ENCODE measurements at regions not wholly inside any gene's neighbourhood (a gene's known extent, or its start where the extent isn't known, plus 50 kb on each side); places are given as distances from the start of the nearest gene placed in this dataset.
"Not testable (repeated sequence)": the region's sequence is repeated elsewhere in the genome, so short reads cannot be mapped to it uniquely, and the experiment has no call there.

- TF ChIP-seq U2AF1 (optimal IDR thresholded peaks at IDR 0.05; ENCODE audit: low read depth, low read length); JUNB (CRISPR knock-in tag; conservative IDR thresholded peaks at IDR 0.05); CTCF (IDR thresholded peaks at IDR 0.05 in 2 of 3, conservative IDR thresholded peaks at IDR 0.05 in 1 of 3; ENCODE audit: insufficient read depth in 2 of 3, low read depth in 1 of 3, low read length in 3 of 3); ZNF274 (IDR thresholded peaks at IDR 0.05; ENCODE audit: borderline replicate concordance, low read depth, low read length); EGR1 (conservative IDR thresholded peaks at IDR 0.05); POLR2A (conservative IDR thresholded peaks at IDR 0.05); ZNF184 (CRISPR knock-in tag; IDR thresholded peaks at IDR 0.05); TBP (optimal IDR thresholded peaks at IDR 0.05; ENCODE audit: low read depth, low read length); POLR2AphosphoS5 (IDR thresholded peaks at IDR 0.05; ENCODE audit: control insufficient read depth, insufficient read depth, low read depth, low read length); NFATC3 (IDR thresholded peaks at IDR 0.05); ARID4B (CRISPR knock-in tag; IDR thresholded peaks at IDR 0.05); CHD2 (IDR thresholded peaks at IDR 0.05; ENCODE audit: low read depth, low read length): not testable (repeated sequence)
Observed at GRCh38 chr13:40054422-40054821, 399.0 kb downstream of the COG6 start.
